Activated naive CD8-positive, alpha-beta T cell treated with anti-CD3 and anti-CD28 coated beads, Interleukin-2, amount 10 ng/mL, durations not matched to agents 7 days and 5 days (primary cell): ENCODE measurements at regions not wholly inside any gene's neighbourhood (a gene's known extent, or its start where the extent isn't known, plus 50 kb on each side); places are given as distances from the start of the nearest gene placed in this dataset.

Experiments used
- ATAC-seq: fragments of 150-1000 bp; cut with Tn5 transposase; one replicate; pipeline ENCODE4 v1.10.0; 2021; ENCODE audit warnings: low read depth, moderate library complexity
- POLR2A ChIA-PET: fragments of 350-600 bp; sonication (Branson Sonifier 250); formaldehyde crosslinking; loops from one replicate; lab custom pipeline; 2021; ENCODE audit warnings: antibody characterized with exemption; lab: Charles Lee
- DNase-seq: peaks from one replicate; pipeline ENCODE4 v3.0.0; 2021
- H3K27ac Mint-ChIP-seq: one replicate; pipeline ENCODE4 v1.8.0; 2022; ENCODE audit warnings: mild to moderate bottlenecking, mixed read lengths
- H3K27me3 Mint-ChIP-seq: one replicate; pipeline ENCODE4 v1.8.0; 2022; ENCODE audit warnings: mild to moderate bottlenecking, moderate library complexity, mixed read lengths
- H3K36me3 Mint-ChIP-seq: one replicate; pipeline ENCODE4 v1.8.0; 2021; ENCODE audit warnings: mild to moderate bottlenecking, mixed read lengths
- H3K4me1 Mint-ChIP-seq: one replicate; pipeline ENCODE4 v1.8.0; 2021; ENCODE audit warnings: mixed read lengths
- H3K4me3 Mint-ChIP-seq: one replicate; pipeline ENCODE4 v1.8.0; 2022; ENCODE audit warnings: mild to moderate bottlenecking, moderate library complexity, mixed read lengths
- H3K9me3 Mint-ChIP-seq: one replicate; pipeline ENCODE4 v1.8.0; 2021; ENCODE audit warnings: mixed read lengths

GRCh38 chr4:34105311-34105710, 2139.0 kb downstream of the ARAP2 start:
- ATAC-seq (no peak), DNase-seq (no peak)
- POLR2A ChIA-PET = no interaction called here
- H3K27me3 Mint-ChIP-seq = no peaks in the 10 kb centered on the region
- H3K9me3 Mint-ChIP-seq = peaks cover 2% of the 10 kb centered on the region
- no peak overlapping the region for H3K27ac Mint-ChIP-seq
- no peaks in the 10 kb centered on the region for H3K36me3 Mint-ChIP-seq
- H3K4me3 Mint-ChIP-seq = no peak overlapping the region
- H3K4me1 Mint-ChIP-seq = no peaks in the 10 kb centered on the region

DNA sequence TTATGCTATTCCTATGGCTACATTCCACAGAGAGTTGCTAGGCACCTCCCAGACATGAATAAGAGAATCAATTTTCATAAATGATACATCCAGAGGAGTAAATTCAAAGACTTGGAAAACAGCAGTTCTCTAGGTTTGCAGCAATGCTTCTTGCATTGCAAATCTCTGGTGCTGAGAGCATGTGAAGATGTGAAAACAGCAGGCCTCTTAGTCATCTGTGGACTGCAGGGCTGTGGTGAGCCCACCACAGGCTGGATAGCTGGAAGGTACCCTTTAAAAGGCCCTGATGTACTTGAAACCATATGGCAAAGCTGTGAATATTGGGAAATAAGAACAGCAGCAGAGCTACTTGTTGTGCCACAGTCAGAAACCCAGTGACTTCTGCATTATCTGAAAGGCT, 2135.9 kb downstream of the ARAP2 start:
- no peaks in the 10 kb centered on the region for H3K36me3 Mint-ChIP-seq
- no peak for DNase-seq
- no peaks in the 10 kb centered on the region for H3K9me3 Mint-ChIP-seq
- POLR2A ChIA-PET = no interaction called here
- H3K4me3 Mint-ChIP-seq = no peak overlapping the region
- no peaks in the 10 kb centered on the region for H3K4me1 Mint-ChIP-seq
- ATAC-seq = no peak
- no peaks in the 10 kb centered on the region for H3K27me3 Mint-ChIP-seq
- H3K27ac Mint-ChIP-seq = no peak overlapping the region

- no peak for ATAC-seq
- DNase-seq = no peak
- Mint-ChIP-seq H3K27me3 (no peaks in the 10 kb centered on the region), H3K4me1 (no peaks in the 10 kb centered on the region), H3K27ac (no peak overlapping the region), H3K9me3 (no peaks in the 10 kb centered on the region), H3K36me3 (no peaks in the 10 kb centered on the region), H3K4me3 (no peak overlapping the region)
- POLR2A ChIA-PET = no interaction called here
These were observed 2131.7 kb downstream of the ARAP2 start for GRCh38 chr4:34112573-34112972.

GRCh38 chr4:34138385-34138784, 2105.9 kb downstream of the ARAP2 start:
- H3K27me3 Mint-ChIP-seq = no peaks in the 10 kb centered on the region
- POLR2A ChIA-PET = no interaction called here
- H3K9me3 Mint-ChIP-seq = peaks cover 3% of the 10 kb centered on the region
- H3K27ac Mint-ChIP-seq = no peak overlapping the region
- no peaks in the 10 kb centered on the region for H3K36me3 Mint-ChIP-seq
- no peak for DNase-seq
- H3K4me1 Mint-ChIP-seq = no peaks in the 10 kb centered on the region
- H3K4me3 Mint-ChIP-seq = no peak overlapping the region
- ATAC-seq = no peak

DNA sequence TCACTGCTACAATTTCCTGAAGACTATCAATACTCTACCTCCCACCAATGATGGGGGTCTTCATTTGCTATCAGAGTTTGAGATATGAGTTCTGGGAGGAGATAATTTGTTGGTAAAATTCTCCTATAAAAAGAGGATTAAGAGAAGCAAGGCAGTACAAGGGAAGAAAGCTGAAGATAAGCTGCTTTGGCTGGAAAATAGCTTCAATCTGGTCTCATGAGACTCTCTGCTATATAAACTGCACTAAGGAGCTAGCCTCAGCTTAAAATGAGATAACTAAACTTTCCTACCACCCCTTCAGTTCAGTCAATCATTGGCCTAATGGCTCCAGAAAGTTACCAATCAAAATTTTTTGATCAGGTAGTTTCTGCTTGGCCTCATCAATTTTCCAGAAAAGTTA, 2105.0 kb downstream of the ARAP2 start:
- ATAC-seq (no peak), DNase-seq (no peak)
- Mint-ChIP-seq H3K4me3 (no peak overlapping the region), H3K9me3 (peaks cover 3% of the 10 kb centered on the region), H3K36me3 (no peaks in the 10 kb centered on the region), H3K27me3 (no peaks in the 10 kb centered on the region), H3K27ac (no peak overlapping the region), H3K4me1 (no peaks in the 10 kb centered on the region)
- POLR2A ChIA-PET = no interaction called here

DNA sequence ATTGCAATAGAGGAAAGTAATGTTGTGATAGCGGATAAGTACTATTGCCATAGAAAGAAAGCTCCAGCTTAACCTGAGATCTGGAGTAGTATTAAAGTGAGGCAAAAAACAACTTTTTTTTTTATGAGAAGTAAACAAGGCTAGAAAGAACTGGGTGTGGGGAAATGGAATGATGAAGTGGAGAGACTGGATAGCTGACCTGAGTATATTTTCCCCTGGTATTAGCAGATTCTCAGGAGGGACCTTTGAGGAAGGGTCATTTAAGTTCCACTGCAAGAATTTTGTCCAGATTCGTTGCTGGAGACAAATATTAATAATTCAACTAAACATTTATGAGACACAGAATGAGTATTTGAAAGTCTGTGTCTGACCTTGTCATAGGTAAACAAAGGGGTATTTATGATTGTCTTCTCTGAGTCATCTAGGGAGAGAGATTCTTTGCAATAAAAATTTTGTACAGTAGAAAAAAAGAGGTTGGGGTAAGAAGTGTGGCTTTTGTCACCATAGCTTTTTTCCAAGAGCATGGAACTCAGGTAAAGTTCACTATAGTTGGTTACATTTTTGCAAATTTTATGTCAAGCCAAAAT, 2095.9 kb downstream of the ARAP2 start:
- DNase-seq (no peak), ATAC-seq (no peak)
- Mint-ChIP-seq H3K4me1 (no peaks in the 10 kb centered on the region), H3K9me3 (no peaks in the 10 kb centered on the region), H3K27ac (no peak overlapping the region), H3K4me3 (no peak overlapping the region), H3K36me3 (no peaks in the 10 kb centered on the region), H3K27me3 (no peaks in the 10 kb centered on the region)
- POLR2A ChIA-PET = no interaction called here

DNA sequence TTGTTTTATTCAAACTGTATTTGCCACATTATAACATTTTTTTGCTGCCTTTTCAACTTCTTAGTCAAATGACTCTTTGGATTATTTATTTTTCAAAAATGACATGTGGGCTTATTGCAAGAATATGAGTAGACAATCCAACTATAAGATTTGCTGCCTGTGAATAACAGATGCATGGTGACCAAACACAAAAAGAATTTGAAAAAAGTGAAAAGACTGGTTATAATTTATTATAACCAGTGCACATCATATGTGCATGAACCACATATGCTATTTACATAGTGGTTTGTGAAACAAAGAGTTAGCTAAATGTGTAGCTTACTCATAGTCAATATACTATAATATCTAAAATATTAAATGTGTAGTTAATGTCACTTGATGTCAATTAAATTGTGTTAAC, 2086.8 kb downstream of the ARAP2 start:
- no peaks in the 10 kb centered on the region for H3K36me3 Mint-ChIP-seq
- no peak overlapping the region for H3K27ac Mint-ChIP-seq
- ATAC-seq = no peak
- no peaks in the 10 kb centered on the region for H3K27me3 Mint-ChIP-seq
- H3K4me3 Mint-ChIP-seq = no peak overlapping the region
- H3K9me3 Mint-ChIP-seq = peaks cover 3% of the 10 kb centered on the region
- POLR2A ChIA-PET = no interaction called here
- no peak for DNase-seq
- no peaks in the 10 kb centered on the region for H3K4me1 Mint-ChIP-seq

GRCh38 chr4:34158878-34159277, 2085.4 kb downstream of the ARAP2 start:
- POLR2A ChIA-PET = no interaction called here
- H3K36me3 Mint-ChIP-seq = no peaks in the 10 kb centered on the region
- no peaks in the 10 kb centered on the region for H3K4me1 Mint-ChIP-seq
- no peak for ATAC-seq
- H3K27me3 Mint-ChIP-seq = no peaks in the 10 kb centered on the region
- peaks cover 6% of the 10 kb centered on the region for H3K9me3 Mint-ChIP-seq
- H3K4me3 Mint-ChIP-seq = no peak overlapping the region
- DNase-seq = no peak
- H3K27ac Mint-ChIP-seq = no peak overlapping the region

DNA sequence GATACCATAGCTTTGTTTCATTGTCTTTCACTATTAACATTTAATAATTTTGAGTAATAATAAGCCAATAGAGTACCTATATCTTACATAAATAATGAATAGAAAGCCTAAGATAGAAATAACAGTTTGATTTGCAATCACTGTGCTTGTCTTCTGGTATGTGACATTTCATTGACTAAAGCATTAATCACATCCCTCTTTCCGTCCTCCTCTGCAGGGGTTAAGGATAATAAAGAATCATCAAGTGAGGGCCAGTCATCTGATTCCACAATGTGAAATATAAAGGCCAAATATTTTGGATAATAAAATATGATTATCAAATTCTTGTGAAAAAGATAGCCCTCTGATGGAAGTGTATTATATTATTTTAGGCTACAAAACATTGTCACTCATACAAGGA, 2073.4 kb downstream of the ARAP2 start:
- no peaks in the 10 kb centered on the region for H3K27me3 Mint-ChIP-seq
- POLR2A ChIA-PET = no interaction called here
- no peak overlapping the region for H3K27ac Mint-ChIP-seq
- no peaks in the 10 kb centered on the region for H3K36me3 Mint-ChIP-seq
- no peaks in the 10 kb centered on the region for H3K4me1 Mint-ChIP-seq
- DNase-seq (no peak), ATAC-seq (no peak)
- H3K4me3 Mint-ChIP-seq = no peak overlapping the region
- H3K9me3 Mint-ChIP-seq = peaks cover 9% of the 10 kb centered on the region

DNA sequence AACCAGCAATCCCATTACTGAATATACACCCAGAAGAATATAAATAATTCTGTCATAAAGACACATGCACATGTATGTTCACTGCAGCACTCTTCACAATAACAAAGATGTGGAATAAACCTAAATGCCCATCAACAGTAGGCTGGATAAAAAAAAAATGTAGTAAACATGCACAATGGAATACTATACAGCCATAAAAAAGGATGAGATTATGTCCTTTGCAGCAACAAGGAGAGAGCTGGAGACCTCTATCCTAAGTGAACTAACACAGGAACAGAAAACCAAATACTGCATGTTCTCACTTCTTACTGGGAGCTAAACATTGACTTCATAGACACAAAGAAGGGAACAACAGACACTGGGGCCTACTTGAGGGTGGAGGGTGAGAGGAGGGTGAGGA, 2067.7 kb downstream of the ARAP2 start:
- Mint-ChIP-seq H3K4me1 (no peaks in the 10 kb centered on the region), H3K9me3 (peaks cover 6% of the 10 kb centered on the region), H3K27ac (no peak overlapping the region), H3K4me3 (no peak overlapping the region), H3K36me3 (no peaks in the 10 kb centered on the region), H3K27me3 (no peaks in the 10 kb centered on the region)
- DNase-seq (no peak), ATAC-seq (no peak)
- POLR2A ChIA-PET = no interaction called here

GRCh38 chr4:34178476-34178875, 2065.8 kb downstream of the ARAP2 start:
- no peak overlapping the region for H3K4me3 Mint-ChIP-seq
- no peak overlapping the region for H3K27ac Mint-ChIP-seq
- H3K9me3 Mint-ChIP-seq = peaks cover 4% of the 10 kb centered on the region
- ATAC-seq (no peak), DNase-seq (no peak)
- H3K4me1 Mint-ChIP-seq = no peaks in the 10 kb centered on the region
- H3K27me3 Mint-ChIP-seq = no peaks in the 10 kb centered on the region
- POLR2A ChIA-PET = no interaction called here
- H3K36me3 Mint-ChIP-seq = no peaks in the 10 kb centered on the region

GRCh38 chr4:34181311-34181841, 2062.9 kb downstream of the ARAP2 start:
- H3K27me3 Mint-ChIP-seq = no peaks in the 10 kb centered on the region
- no peak overlapping the region for H3K27ac Mint-ChIP-seq
- DNase-seq = no peak
- H3K4me3 Mint-ChIP-seq = no peak overlapping the region
- H3K9me3 Mint-ChIP-seq = no peaks in the 10 kb centered on the region
- no peaks in the 10 kb centered on the region for H3K36me3 Mint-ChIP-seq
- POLR2A ChIA-PET = no interaction called here
- H3K4me1 Mint-ChIP-seq = no peaks in the 10 kb centered on the region
- ATAC-seq = no peak

- no peak for DNase-seq
- POLR2A ChIA-PET = no interaction called here
- Mint-ChIP-seq H3K4me1 (no peaks in the 10 kb centered on the region), H3K4me3 (no peak overlapping the region), H3K27ac (no peak overlapping the region), H3K36me3 (no peaks in the 10 kb centered on the region), H3K27me3 (no peaks in the 10 kb centered on the region), H3K9me3 (no peaks in the 10 kb centered on the region)
- no peak for ATAC-seq
These were observed 2062.4 kb downstream of the ARAP2 start for GRCh38 chr4:34181891-34182290.

GRCh38 chr4:34182306-34182705, 2062.0 kb downstream of the ARAP2 start:
- H3K27ac Mint-ChIP-seq = no peak overlapping the region
- H3K4me3 Mint-ChIP-seq = no peak overlapping the region
- POLR2A ChIA-PET = no interaction called here
- no peaks in the 10 kb centered on the region for H3K27me3 Mint-ChIP-seq
- no peaks in the 10 kb centered on the region for H3K4me1 Mint-ChIP-seq
- ATAC-seq (no peak), DNase-seq (no peak)
- no peaks in the 10 kb centered on the region for H3K9me3 Mint-ChIP-seq
- no peaks in the 10 kb centered on the region for H3K36me3 Mint-ChIP-seq

DNA sequence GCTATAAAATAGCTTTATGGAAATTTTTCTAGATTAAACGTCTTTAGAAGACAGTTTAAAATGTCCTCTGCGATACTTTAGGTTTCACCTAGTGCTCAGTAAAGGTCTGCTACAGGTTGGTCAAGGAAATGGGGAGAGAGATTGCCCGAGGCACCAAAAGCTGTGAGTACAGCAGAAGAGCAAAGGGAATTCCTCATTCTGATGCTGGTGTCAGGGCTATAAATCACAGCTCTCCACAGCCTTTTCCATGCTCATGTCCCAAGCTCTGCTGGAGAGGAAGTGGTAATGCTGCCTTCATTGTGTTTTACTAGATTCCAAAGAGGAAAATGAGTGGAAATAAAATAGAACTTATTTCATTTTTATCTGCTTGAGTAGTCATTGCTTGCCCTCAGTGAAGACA, 2060.4 kb downstream of the ARAP2 start:
- Mint-ChIP-seq H3K36me3 (no peaks in the 10 kb centered on the region), H3K4me3 (no peak overlapping the region), H3K4me1 (no peaks in the 10 kb centered on the region), H3K9me3 (no peaks in the 10 kb centered on the region), H3K27me3 (no peaks in the 10 kb centered on the region), H3K27ac (no peak overlapping the region)
- no peak for DNase-seq
- POLR2A ChIA-PET = no interaction called here
- no peak for ATAC-seq
